ENCODE measurements at regions not wholly inside any gene's neighbourhood (a gene's known extent, or its start where the extent isn't known, plus 50 kb on each side); places are given as distances from the start of the nearest gene placed in this dataset.
"Not testable (repeated sequence)": the region's sequence is repeated elsewhere in the genome, so short reads cannot be mapped to it uniquely, and the experiment has no call there.

DNA sequence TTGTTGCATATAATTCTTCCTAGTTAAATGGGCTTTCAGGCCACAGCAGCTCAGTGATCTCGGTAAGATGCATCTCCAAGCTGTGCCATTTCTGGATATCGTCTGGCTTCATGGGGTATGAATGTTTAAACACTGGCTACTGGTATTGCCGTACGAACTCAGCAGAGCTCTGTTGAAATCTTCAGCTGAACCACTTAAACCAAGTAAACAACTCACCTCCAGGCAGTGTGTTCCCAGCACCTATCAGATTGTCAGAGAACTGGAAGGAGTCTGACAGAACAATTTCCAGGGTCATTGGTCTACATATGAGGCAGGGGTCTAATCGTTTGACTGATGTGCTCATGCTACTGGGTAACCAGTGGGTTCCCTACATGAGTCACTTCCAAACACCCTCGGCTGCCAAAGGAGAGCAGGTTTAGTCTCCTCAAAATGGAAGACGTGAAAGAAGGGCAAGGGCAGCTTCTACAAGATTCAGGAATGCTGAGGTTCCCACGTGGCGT is 93.2 kb upstream of the BMAL1 start:
- no peak overlapping the region for H3K4me3 ChIP-seq (ENCODE audit: severe bottlenecking)
- no peak overlapping the region for H3K27ac ChIP-seq (ENCODE audit: poor library complexity, severe bottlenecking)
- TF ChIP-seq, protein P1, sequence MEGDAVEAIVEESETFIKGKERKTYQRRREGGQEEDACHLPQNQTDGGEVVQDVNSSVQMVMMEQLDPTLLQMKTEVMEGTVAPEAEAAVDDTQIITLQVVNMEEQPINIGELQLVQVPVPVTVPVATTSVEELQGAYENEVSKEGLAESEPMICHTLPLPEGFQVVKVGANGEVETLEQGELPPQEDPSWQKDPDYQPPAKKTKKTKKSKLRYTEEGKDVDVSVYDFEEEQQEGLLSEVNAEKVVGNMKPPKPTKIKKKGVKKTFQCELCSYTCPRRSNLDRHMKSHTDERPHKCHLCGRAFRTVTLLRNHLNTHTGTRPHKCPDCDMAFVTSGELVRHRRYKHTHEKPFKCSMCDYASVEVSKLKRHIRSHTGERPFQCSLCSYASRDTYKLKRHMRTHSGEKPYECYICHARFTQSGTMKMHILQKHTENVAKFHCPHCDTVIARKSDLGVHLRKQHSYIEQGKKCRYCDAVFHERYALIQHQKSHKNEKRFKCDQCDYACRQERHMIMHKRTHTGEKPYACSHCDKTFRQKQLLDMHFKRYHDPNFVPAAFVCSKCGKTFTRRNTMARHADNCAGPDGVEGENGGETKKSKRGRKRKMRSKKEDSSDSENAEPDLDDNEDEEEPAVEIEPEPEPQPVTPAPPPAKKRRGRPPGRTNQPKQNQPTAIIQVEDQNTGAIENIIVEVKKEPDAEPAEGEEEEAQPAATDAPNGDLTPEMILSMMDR (IDR thresholded peaks at IDR 0.05; ENCODE audit: poor library complexity, severe bottlenecking): no peak
- H3K36me3 ChIP-seq (ENCODE audit: low read depth): no peaks in the 10 kb centered on the region
- no peak for DNase-seq (ENCODE audit: low spot score)
- no peaks in the 10 kb centered on the region for H3K27me3 ChIP-seq (ENCODE audit: insufficient read depth, poor library complexity, severe bottlenecking)
- H3K4me1 ChIP-seq (ENCODE audit: insufficient read depth, poor library complexity, severe bottlenecking): peaks cover 4% of the 10 kb centered on the region
- no peaks in the 10 kb centered on the region for H3K9me3 ChIP-seq (ENCODE audit: severe bottlenecking)
- no peak for ATAC-seq (ENCODE audit: low read depth)

- Histone ChIP-seq H3K4me1 (ENCODE audit: insufficient read depth, poor library complexity, severe bottlenecking) (no peaks in the 10 kb centered on the region), H3K27ac (ENCODE audit: poor library complexity, severe bottlenecking) (no peak overlapping the region), H3K4me3 (ENCODE audit: severe bottlenecking) (no peak overlapping the region), H3K36me3 (ENCODE audit: low read depth) (no peaks in the 10 kb centered on the region), H3K27me3 (ENCODE audit: insufficient read depth, poor library complexity, severe bottlenecking) (no peaks in the 10 kb centered on the region), H3K9me3 (ENCODE audit: severe bottlenecking) (no peaks in the 10 kb centered on the region)
- TF ChIP-seq, protein P1 (IDR thresholded peaks at IDR 0.05; ENCODE audit: poor library complexity, severe bottlenecking): no peak
- DNase-seq (ENCODE audit: low spot score) (no peak), ATAC-seq (ENCODE audit: low read depth) (no peak)
Observed at GRCh38 chr11:13188179-13188578, 89.4 kb upstream of the BMAL1 start.

DNA sequence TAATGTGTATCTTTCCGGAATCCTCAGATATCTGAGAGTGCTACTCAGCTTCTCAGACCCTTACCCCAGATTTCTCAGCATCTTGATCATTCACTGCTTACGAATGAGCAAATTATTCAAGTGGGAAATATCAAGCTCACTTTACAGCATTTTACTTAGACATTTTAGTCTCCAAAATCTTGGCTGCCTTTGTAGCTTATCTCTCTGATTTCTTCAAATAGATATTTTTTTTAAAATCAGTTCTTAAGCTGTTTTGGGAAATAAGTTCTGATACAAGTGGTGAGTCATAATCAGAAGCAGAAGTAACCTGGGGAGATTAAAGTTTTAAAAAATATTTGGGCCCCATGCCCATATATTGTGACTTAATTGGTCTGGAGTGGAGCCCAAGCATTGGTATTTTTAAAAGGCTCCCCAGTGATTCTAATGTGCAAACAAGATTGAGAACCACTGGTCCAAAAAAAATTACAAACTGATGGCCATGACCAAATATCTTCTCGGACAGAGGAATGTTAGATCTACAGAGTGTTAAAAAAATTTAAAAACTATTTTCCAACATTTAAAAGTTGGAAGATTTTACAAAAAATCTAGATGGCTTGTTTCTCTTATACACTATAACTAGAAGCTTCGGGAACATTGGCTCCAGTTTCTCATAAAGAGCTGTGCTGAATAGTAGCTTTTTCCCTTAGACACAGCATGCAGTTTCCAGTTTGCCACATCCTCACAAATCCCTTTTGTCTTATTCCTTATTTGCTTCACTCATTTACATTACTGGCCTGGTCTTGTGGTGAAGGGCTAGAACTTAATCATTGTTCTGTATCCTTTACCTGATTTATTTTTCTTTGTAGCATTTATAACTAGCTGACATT is 87.8 kb upstream of the BMAL1 start:
- Histone ChIP-seq H3K4me3 (ENCODE audit: severe bottlenecking) (no peak overlapping the region), H3K27ac (ENCODE audit: poor library complexity, severe bottlenecking) (no peak overlapping the region), H3K36me3 (ENCODE audit: low read depth) (no peaks in the 10 kb centered on the region), H3K4me1 (ENCODE audit: insufficient read depth, poor library complexity, severe bottlenecking) (no peaks in the 10 kb centered on the region), H3K9me3 (ENCODE audit: severe bottlenecking) (no peaks in the 10 kb centered on the region), H3K27me3 (ENCODE audit: insufficient read depth, poor library complexity, severe bottlenecking) (no peaks in the 10 kb centered on the region)
- ATAC-seq (ENCODE audit: low read depth) (no peak), DNase-seq (ENCODE audit: low spot score) (no peak)
- TF ChIP-seq, protein P1 (IDR thresholded peaks at IDR 0.05; ENCODE audit: poor library complexity, severe bottlenecking): no peak

- ATAC-seq (ENCODE audit: low read depth): no peak
Observed at GRCh38 chr11:13193613-13194012, 84.0 kb upstream of the BMAL1 start.

GRCh38 chr11:13197374-13197773 is 80.2 kb upstream of the BMAL1 start:
- not testable (repeated sequence) for H3K36me3 ChIP-seq (ENCODE audit: low read depth); H3K27ac ChIP-seq (ENCODE audit: poor library complexity, severe bottlenecking); H3K9me3 ChIP-seq (ENCODE audit: severe bottlenecking); ATAC-seq (ENCODE audit: low read depth); H3K27me3 ChIP-seq (ENCODE audit: insufficient read depth, poor library complexity, severe bottlenecking); DNase-seq (ENCODE audit: low spot score); H3K4me1 ChIP-seq (ENCODE audit: insufficient read depth, poor library complexity, severe bottlenecking); H3K4me3 ChIP-seq (ENCODE audit: severe bottlenecking)

More at GRCh38 chr11:13193613-13194012, 84.0 kb upstream of the BMAL1 start:
- Histone ChIP-seq H3K4me3 (ENCODE audit: severe bottlenecking) (no peak overlapping the region), H3K36me3 (ENCODE audit: low read depth) (no peaks in the 10 kb centered on the region), H3K27me3 (ENCODE audit: insufficient read depth, poor library complexity, severe bottlenecking) (no peaks in the 10 kb centered on the region), H3K27ac (ENCODE audit: poor library complexity, severe bottlenecking) (no peak overlapping the region), H3K4me1 (ENCODE audit: insufficient read depth, poor library complexity, severe bottlenecking) (no peaks in the 10 kb centered on the region), H3K9me3 (ENCODE audit: severe bottlenecking) (peaks cover 7% of the 10 kb centered on the region)
- DNase-seq (ENCODE audit: low spot score): no peak
- TF ChIP-seq, protein P1 (IDR thresholded peaks at IDR 0.05; ENCODE audit: poor library complexity, severe bottlenecking): no peak

All from RWPE2 (cell line).